ENCODE measurements at regions not wholly inside any gene's neighbourhood (a gene's known extent, or its start where the extent isn't known, plus 50 kb on each side); places are given as distances from the start of the nearest gene placed in this dataset.

GRCh38 chr9:1469996-1470395 lies 419.8 kb downstream of the DMRT2 start:
- DNase-seq, result no peak
- H3K27ac Mint-ChIP-seq, result no peak overlapping the region
- H3K36me3 Mint-ChIP-seq, result no peaks in the 10 kb centered on the region
- peaks cover 0 to 10% (median 0%) of the 10 kb centered on the region in 7 donors for H3K9me3 Mint-ChIP-seq
- H3K4me3 Mint-ChIP-seq, result no peak overlapping the region
- ATAC-seq (ENCODE audit: low read depth in 2 of 2), result no peak
- peaks cover 0 to 7% (median 0%) of the 10 kb centered on the region in 3 donors for H3K27me3 Mint-ChIP-seq
- H3K4me1 Mint-ChIP-seq, result no peaks in the 10 kb centered on the region

GRCh38 chr9:1473956-1474634 lies 423.9 kb downstream of the DMRT2 start:
- H3K27me3 Mint-ChIP-seq, result no peaks in the 10 kb centered on the region
- no peaks in the 10 kb centered on the region for H3K4me1 Mint-ChIP-seq
- no peak overlapping the region for H3K27ac Mint-ChIP-seq

GRCh38 chr9:1474671-1475070 lies 424.5 kb downstream of the DMRT2 start:
- Mint-ChIP-seq H3K27me3 (no peaks in the 10 kb centered on the region), H3K4me3 (no peak overlapping the region), H3K4me1 (no peaks in the 10 kb centered on the region), H3K9me3 (peaks cover 0 to 11% (median 4%) of the 10 kb centered on the region in 7 donors), H3K36me3 (no peaks in the 10 kb centered on the region), H3K27ac (no peak overlapping the region)
- no peak for ATAC-seq (ENCODE audit: low read depth in 2 of 2)
- no peak for DNase-seq

More at GRCh38 chr9:1473956-1474634, 423.9 kb downstream of the DMRT2 start:
- DNase-seq, result no peak
- Mint-ChIP-seq H3K36me3 (no peaks in the 10 kb centered on the region), H3K4me3 (no peak overlapping the region), H3K9me3 (peaks cover 0 to 11% (median 4%) of the 10 kb centered on the region in 7 donors)
- ATAC-seq (ENCODE audit: low read depth in 2 of 2), result no peak

GRCh38 chr9:1490341-1491232 lies 440.4 kb downstream of the DMRT2 start:
- DNase-seq, result no peak
- Mint-ChIP-seq H3K27ac (no peak overlapping the region), H3K27me3 (peaks cover 0 to 3% (median 0%) of the 10 kb centered on the region in 3 donors), H3K4me1 (no peaks in the 10 kb centered on the region), H3K36me3 (no peaks in the 10 kb centered on the region), H3K9me3 (peaks cover 0 to 12% (median 4%) of the 10 kb centered on the region in 7 donors), H3K4me3 (no peak overlapping the region)
- no peak for ATAC-seq (ENCODE audit: low read depth in 2 of 2)

- no peaks in the 10 kb centered on the region for H3K36me3 Mint-ChIP-seq
- no peak overlapping the region for H3K4me3 Mint-ChIP-seq
- no peak overlapping the region for H3K27ac Mint-ChIP-seq
- DNase-seq, result no peak
- peaks cover 0 to 12% (median 4%) of the 10 kb centered on the region in 7 donors for H3K9me3 Mint-ChIP-seq
- ATAC-seq (ENCODE audit: low read depth in 2 of 2), result no peak
- H3K27me3 Mint-ChIP-seq, result peaks cover 0 to 7% (median 0%) of the 10 kb centered on the region in 3 donors
- H3K4me1 Mint-ChIP-seq, result no peaks in the 10 kb centered on the region
These were observed 442.0 kb downstream of the DMRT2 start for GRCh38 chr9:1492156-1492555.

- H3K4me3 Mint-ChIP-seq, result no peak overlapping the region
- DNase-seq (no peak), ATAC-seq (ENCODE audit: low read depth in 2 of 2) (no peak)
- H3K27ac Mint-ChIP-seq, result peak overlapping the region in 1 of 6 donors; percentile 61
- peaks cover 0 to 7% (median 0%) of the 10 kb centered on the region in 3 donors for H3K27me3 Mint-ChIP-seq
- H3K4me1 Mint-ChIP-seq, result no peaks in the 10 kb centered on the region
- H3K36me3 Mint-ChIP-seq, result no peaks in the 10 kb centered on the region
- peaks cover 0 to 2% (median 0%) of the 10 kb centered on the region in 7 donors for H3K9me3 Mint-ChIP-seq
These were observed 445.3 kb downstream of the DMRT2 start for GRCh38 chr9:1495282-1496030.

- H3K36me3 Mint-ChIP-seq, result no peaks in the 10 kb centered on the region
These were observed 455.3 kb downstream of the DMRT2 start for GRCh38 chr9:1505489-1505888.

GRCh38 chr9:1510712-1511111 lies 460.6 kb downstream of the DMRT2 start:
- peaks cover 0 to 3% (median 0%) of the 10 kb centered on the region in 3 donors for H3K27me3 Mint-ChIP-seq
- H3K27ac Mint-ChIP-seq, result no peak overlapping the region
- DNase-seq (no peak), ATAC-seq (ENCODE audit: low read depth in 2 of 2) (no peak)
- no peaks in the 10 kb centered on the region for H3K36me3 Mint-ChIP-seq
- peaks cover 0 to 6% (median 0%) of the 10 kb centered on the region in 7 donors for H3K9me3 Mint-ChIP-seq
- no peaks in the 10 kb centered on the region for H3K4me1 Mint-ChIP-seq
- no peak overlapping the region for H3K4me3 Mint-ChIP-seq

More at GRCh38 chr9:1505489-1505888, 455.3 kb downstream of the DMRT2 start:
- Mint-ChIP-seq H3K9me3 (peaks cover 0 to 10% (median 2%) of the 10 kb centered on the region in 7 donors), H3K4me3 (no peak overlapping the region), H3K27me3 (peaks cover 0 to 8% (median 3%) of the 10 kb centered on the region in 3 donors), H3K27ac (no peak overlapping the region), H3K4me1 (no peaks in the 10 kb centered on the region)
- ATAC-seq (ENCODE audit: low read depth in 2 of 2) (no peak), DNase-seq (no peak)

GRCh38 chr9:1513105-1513504 lies 462.9 kb downstream of the DMRT2 start:
- Mint-ChIP-seq H3K4me1 (no peaks in the 10 kb centered on the region), H3K9me3 (peaks cover 0 to 2% (median 0%) of the 10 kb centered on the region in 7 donors), H3K36me3 (no peaks in the 10 kb centered on the region), H3K27ac (no peak overlapping the region), H3K4me3 (no peak overlapping the region), H3K27me3 (peaks cover 0 to 1% (median 0%) of the 10 kb centered on the region in 3 donors)
- ATAC-seq (ENCODE audit: low read depth in 2 of 2) (no peak), DNase-seq (no peak)

- DNase-seq (no peak), ATAC-seq (ENCODE audit: low read depth in 2 of 2) (no peak)
- no peak overlapping the region for H3K27ac Mint-ChIP-seq
- no peaks in the 10 kb centered on the region for H3K36me3 Mint-ChIP-seq
- H3K27me3 Mint-ChIP-seq, result no peaks in the 10 kb centered on the region
- H3K4me3 Mint-ChIP-seq, result no peak overlapping the region
- peaks cover 0 to 2% (median 0%) of the 10 kb centered on the region in 7 donors for H3K9me3 Mint-ChIP-seq
- H3K4me1 Mint-ChIP-seq, result no peaks in the 10 kb centered on the region
These were observed 464.1 kb downstream of the DMRT2 start for GRCh38 chr9:1514250-1514649.

GRCh38 chr9:1514776-1515363 lies 464.7 kb downstream of the DMRT2 start:
- Mint-ChIP-seq H3K4me1 (no peaks in the 10 kb centered on the region), H3K36me3 (no peaks in the 10 kb centered on the region), H3K4me3 (no peak overlapping the region), H3K27ac (no peak overlapping the region), H3K9me3 (peaks cover 0 to 2% (median 0%) of the 10 kb centered on the region in 7 donors), H3K27me3 (no peaks in the 10 kb centered on the region)
- no peak for DNase-seq
- no peak for ATAC-seq (ENCODE audit: low read depth in 2 of 2)

- H3K9me3 Mint-ChIP-seq, result peaks cover 0 to 5% (median 0%) of the 10 kb centered on the region in 7 donors
- ATAC-seq (ENCODE audit: low read depth in 2 of 2) (no peak), DNase-seq (no peak)
- H3K27ac Mint-ChIP-seq, result no peak overlapping the region
- H3K27me3 Mint-ChIP-seq, result no peaks in the 10 kb centered on the region
- H3K4me1 Mint-ChIP-seq, result no peaks in the 10 kb centered on the region
- H3K36me3 Mint-ChIP-seq, result no peaks in the 10 kb centered on the region
- no peak overlapping the region for H3K4me3 Mint-ChIP-seq
These were observed 465.4 kb downstream of the DMRT2 start for GRCh38 chr9:1515557-1515956.

- no peak overlapping the region for H3K4me3 Mint-ChIP-seq
- no peak for ATAC-seq (ENCODE audit: low read depth in 2 of 2)
- H3K36me3 Mint-ChIP-seq, result no peaks in the 10 kb centered on the region
- H3K27ac Mint-ChIP-seq, result no peak overlapping the region
- H3K27me3 Mint-ChIP-seq, result no peaks in the 10 kb centered on the region
- no peaks in the 10 kb centered on the region for H3K4me1 Mint-ChIP-seq
- peaks cover 0 to 3% (median 0%) of the 10 kb centered on the region in 7 donors for H3K9me3 Mint-ChIP-seq
- no peak for DNase-seq
These were observed 471.4 kb downstream of the DMRT2 start for GRCh38 chr9:1521547-1521946.
